B cell (primary cell): ENCODE measurements at regions not wholly inside any gene's neighbourhood (a gene's known extent, or its start where the extent isn't known, plus 50 kb on each side); places are given as distances from the start of the nearest gene placed in this dataset.

Experiments used
- EZH2 ChIP-seq: IDR thresholded peaks from 2 replicates; pipeline ENCODE4 v1.6.1; 2012; ENCODE audit warnings: borderline replicate concordance, low read depth, mild to moderate bottlenecking, moderate library complexity, low read length; ENCODE audit not compliant: insufficient read depth, poor library complexity, severe bottlenecking
- TF ChIP-seq, protein P1 (sequence below): fragments of 200-600 bp; IDR thresholded peaks from one replicate; pipeline ENCODE4 v1.8.0; 2022; ENCODE audit warnings: antibody characterized with exemption, mild to moderate bottlenecking

DNA sequence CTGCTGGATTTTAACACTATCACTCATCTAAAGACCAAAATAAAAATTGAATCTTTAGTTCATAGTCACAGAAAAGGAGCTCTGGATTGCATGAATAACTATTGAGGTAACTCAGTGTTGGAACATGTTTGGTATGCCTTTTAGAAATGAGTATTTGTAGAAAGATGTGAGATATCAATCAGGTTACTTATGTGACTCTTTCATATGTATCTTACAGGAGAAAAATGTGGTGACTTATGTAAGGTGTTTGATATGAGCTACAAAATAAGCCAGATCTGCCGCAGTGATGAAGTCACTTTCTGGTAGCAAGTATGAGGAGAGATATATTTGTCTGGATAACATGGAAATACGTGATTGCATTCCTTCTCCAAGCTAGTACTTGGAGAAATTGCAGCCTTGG lies 1653.3 kb upstream of the PCDH7 start:
- TF ChIP-seq, protein P1, sequence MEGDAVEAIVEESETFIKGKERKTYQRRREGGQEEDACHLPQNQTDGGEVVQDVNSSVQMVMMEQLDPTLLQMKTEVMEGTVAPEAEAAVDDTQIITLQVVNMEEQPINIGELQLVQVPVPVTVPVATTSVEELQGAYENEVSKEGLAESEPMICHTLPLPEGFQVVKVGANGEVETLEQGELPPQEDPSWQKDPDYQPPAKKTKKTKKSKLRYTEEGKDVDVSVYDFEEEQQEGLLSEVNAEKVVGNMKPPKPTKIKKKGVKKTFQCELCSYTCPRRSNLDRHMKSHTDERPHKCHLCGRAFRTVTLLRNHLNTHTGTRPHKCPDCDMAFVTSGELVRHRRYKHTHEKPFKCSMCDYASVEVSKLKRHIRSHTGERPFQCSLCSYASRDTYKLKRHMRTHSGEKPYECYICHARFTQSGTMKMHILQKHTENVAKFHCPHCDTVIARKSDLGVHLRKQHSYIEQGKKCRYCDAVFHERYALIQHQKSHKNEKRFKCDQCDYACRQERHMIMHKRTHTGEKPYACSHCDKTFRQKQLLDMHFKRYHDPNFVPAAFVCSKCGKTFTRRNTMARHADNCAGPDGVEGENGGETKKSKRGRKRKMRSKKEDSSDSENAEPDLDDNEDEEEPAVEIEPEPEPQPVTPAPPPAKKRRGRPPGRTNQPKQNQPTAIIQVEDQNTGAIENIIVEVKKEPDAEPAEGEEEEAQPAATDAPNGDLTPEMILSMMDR = no peak
- TF ChIP-seq EZH2 = no peak
